ENCODE measurements at regions not wholly inside any gene's neighbourhood (a gene's known extent, or its start where the extent isn't known, plus 50 kb on each side); places are given as distances from the start of the nearest gene placed in this dataset.

DNA sequence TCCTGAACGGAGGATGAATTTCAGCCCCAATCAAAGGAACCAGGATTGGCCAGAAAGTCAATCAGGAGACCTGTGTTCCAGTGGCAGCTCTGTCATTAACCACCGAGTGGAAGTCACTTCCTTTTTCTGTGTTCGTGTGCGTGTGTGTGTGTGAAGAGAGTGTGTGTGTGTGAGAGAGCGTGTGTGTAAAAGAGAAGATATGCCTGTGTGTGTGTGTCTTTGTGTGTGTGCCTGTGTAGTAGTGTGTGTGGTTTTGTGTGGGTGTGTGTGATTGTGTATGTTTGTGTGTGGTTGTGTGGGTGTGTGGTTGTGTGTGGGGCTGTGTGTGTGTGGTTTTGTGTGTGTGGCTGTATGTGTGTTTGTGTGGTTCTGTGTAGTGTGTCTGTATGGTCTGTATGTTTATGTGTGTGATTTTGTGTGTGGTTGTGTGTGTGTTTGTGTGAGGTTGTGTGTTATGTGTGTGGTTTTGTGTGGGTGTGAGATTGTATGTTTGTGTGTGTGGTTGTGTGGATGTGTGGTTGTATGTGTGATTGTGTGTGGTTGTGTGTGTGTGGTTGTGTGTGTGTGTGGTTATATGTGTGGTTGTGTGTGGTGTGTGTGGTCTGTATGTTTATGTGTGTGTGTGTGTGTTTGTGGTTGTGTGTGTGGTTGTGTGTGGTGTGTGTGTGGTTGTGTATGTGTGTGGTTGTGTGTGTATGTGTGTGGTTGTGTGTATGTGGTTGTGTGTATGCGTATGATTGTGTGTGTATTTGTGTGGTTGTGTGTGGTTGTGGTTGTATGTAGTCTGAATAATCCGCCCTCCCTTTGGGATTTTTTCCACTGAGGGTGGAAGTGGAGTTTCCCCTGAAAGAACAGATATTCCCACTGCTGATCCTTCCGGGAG lies 314.4 kb downstream of the SHQ1 start:
- intact Hi-C loops (cut with micrococcal nuclease) = no loop called here
- H3K27me3 ChIP-seq (ENCODE audit: low read depth) = no peaks in the 10 kb centered on the region
- no peaks in the 10 kb centered on the region for H3K36me3 ChIP-seq
- H3K9me3 ChIP-seq (replicated peaks) = peaks cover 3% of the 10 kb centered on the region
- H3K4me3 ChIP-seq = no peak overlapping the region
- H3K4me1 ChIP-seq = no peaks in the 10 kb centered on the region
- TF ChIP-seq, protein P1, sequence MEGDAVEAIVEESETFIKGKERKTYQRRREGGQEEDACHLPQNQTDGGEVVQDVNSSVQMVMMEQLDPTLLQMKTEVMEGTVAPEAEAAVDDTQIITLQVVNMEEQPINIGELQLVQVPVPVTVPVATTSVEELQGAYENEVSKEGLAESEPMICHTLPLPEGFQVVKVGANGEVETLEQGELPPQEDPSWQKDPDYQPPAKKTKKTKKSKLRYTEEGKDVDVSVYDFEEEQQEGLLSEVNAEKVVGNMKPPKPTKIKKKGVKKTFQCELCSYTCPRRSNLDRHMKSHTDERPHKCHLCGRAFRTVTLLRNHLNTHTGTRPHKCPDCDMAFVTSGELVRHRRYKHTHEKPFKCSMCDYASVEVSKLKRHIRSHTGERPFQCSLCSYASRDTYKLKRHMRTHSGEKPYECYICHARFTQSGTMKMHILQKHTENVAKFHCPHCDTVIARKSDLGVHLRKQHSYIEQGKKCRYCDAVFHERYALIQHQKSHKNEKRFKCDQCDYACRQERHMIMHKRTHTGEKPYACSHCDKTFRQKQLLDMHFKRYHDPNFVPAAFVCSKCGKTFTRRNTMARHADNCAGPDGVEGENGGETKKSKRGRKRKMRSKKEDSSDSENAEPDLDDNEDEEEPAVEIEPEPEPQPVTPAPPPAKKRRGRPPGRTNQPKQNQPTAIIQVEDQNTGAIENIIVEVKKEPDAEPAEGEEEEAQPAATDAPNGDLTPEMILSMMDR (IDR thresholded peaks at IDR 0.05; ENCODE audit: borderline replicate concordance) = no peak
- DNase-seq = no peak
- no peak overlapping the region for H3K27ac ChIP-seq (replicated peaks)

DNA sequence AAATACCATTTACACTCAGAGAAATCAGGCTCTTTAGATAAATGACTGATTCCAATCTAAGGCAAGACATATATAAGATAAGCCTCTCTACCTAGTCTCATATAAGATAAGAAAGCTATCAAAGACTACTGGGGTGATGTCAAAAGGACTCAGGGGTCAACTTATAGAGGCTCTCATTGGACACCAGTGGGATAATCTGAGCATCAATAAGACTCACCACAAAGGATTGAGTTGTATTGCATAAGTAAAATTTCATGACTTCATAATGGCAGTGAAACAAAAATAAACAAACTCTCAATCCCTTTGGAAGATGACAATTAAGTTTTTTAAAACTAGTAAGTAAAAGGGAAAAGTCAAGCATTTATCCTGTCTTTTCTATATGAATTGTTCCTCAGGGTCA lies 317.8 kb downstream of the SHQ1 start:
- TF ChIP-seq, protein P1 (IDR thresholded peaks at IDR 0.05; ENCODE audit: borderline replicate concordance) = no peak
- H3K4me3 ChIP-seq = no peak overlapping the region
- intact Hi-C loops (cut with micrococcal nuclease) = no loop called here
- peaks cover 3% of the 10 kb centered on the region for H3K9me3 ChIP-seq (replicated peaks)
- no peak overlapping the region for H3K27ac ChIP-seq (replicated peaks)
- H3K4me1 ChIP-seq = peaks cover 2% of the 10 kb centered on the region
- no peak for DNase-seq
- H3K36me3 ChIP-seq = no peaks in the 10 kb centered on the region
- H3K27me3 ChIP-seq (ENCODE audit: low read depth) = no peaks in the 10 kb centered on the region

DNA sequence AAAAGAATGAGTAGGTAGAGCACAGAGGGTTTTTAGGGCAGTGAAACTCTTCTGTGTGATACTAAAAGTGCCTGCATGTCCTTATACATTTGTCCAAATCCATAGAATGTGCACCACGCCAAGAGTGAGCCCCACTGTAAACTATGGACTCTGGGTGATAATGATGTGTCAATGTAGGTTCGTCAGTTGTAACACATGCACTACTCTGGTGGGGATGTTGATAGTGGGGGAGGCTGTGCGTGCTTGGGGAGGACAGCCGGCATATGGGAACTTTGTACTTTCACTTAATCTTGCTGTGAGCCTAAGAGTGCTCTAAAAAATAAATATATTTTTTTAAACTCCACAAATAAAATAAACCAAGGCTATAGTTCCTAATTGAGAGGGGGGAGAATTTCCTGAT lies 319.2 kb downstream of the SHQ1 start:
- Histone ChIP-seq H3K36me3 (no peaks in the 10 kb centered on the region), H3K27ac (replicated peaks) (no peak overlapping the region), H3K9me3 (replicated peaks) (peaks cover 3% of the 10 kb centered on the region), H3K4me1 (peaks cover 7% of the 10 kb centered on the region), H3K4me3 (no peak overlapping the region), H3K27me3 (ENCODE audit: low read depth) (no peaks in the 10 kb centered on the region)
- TF ChIP-seq, protein P1 (IDR thresholded peaks at IDR 0.05; ENCODE audit: borderline replicate concordance) = no peak
- intact Hi-C loops (cut with micrococcal nuclease) = no loop called here
- DNase-seq = no peak

DNA sequence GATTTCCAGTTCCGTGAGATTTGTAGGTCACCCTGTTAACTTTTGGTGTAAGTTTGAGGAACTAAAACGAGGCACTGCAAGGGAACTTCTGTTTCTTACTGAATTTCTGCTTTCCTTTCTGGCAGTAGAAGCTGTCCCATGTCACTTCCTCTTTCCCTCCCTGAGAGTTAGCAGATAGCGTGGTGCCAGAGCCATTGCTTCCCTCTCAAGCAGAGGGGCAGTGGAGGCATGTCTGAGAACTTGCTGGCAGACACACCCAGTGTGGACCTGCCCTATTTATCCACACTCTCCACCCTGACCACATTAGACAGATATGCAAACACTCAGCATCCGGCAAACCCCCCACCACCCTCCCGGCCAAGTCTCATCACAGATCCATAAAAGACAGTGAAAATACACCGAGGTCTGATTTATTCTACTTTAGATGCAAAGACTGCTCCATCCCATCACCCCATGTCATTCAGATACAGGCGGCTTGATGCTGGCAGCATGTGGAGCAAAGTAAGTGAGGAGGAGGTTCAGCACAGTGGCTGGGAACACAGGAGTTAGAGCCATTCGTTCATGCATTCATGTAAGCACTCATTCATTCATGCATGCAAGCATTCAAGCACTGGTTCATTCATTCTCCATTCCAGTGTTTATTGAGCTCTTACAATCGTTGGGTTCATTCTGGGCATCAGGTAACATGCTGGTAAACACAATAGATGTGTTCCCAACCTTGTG lies 324.7 kb downstream of the SHQ1 start:
- peaks cover 7% of the 10 kb centered on the region for H3K4me1 ChIP-seq
- no peaks in the 10 kb centered on the region for H3K9me3 ChIP-seq (replicated peaks)
- no peak overlapping the region for H3K4me3 ChIP-seq
- peak; percentile 21 for DNase-seq
- intact Hi-C loops (cut with micrococcal nuclease) = no loop called here
- TF ChIP-seq, protein P1 (IDR thresholded peaks at IDR 0.05; ENCODE audit: borderline replicate concordance) = no peak
- no peaks in the 10 kb centered on the region for H3K36me3 ChIP-seq
- H3K27ac ChIP-seq (replicated peaks) = no peak overlapping the region
- H3K27me3 ChIP-seq (ENCODE audit: low read depth) = no peaks in the 10 kb centered on the region

DNA sequence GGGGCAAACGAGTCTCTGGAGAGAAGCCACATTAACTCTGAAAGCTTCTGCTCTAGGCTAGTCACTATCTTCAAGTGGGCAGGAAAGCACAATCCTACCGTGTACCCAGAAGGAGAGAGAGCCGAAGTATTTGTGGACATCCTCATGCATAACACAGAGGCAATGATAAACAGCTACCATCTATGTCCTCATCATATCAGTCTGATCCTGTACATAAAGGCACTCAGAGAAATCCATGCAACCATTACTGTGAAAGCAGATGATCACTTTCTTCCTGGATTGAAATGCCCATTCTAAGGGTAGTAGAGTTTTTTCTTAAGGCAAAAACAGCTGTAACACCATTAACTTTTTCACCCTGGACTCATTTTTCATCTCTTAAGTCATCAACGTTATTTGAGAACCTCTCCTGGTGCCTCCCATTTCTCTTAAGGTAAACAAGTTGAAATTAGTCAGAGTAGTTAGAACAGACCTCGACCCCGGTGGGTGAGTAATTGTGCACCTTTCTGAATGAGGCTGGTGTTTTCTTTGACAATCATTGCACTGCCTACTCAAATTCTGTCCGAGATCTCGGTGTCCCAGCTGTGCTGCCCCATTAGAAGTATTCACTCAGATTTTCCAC lies 327.4 kb downstream of the SHQ1 start:
- intact Hi-C loops (cut with micrococcal nuclease) = no loop called here
- no peak for DNase-seq

More for the DNA sequence above, 327.4 kb downstream of the SHQ1 start:
- Histone ChIP-seq H3K36me3 (no peaks in the 10 kb centered on the region), H3K4me1 (peaks cover 7% of the 10 kb centered on the region), H3K27me3 (ENCODE audit: low read depth) (no peaks in the 10 kb centered on the region), H3K27ac (replicated peaks) (no peak overlapping the region), H3K4me3 (no peak overlapping the region), H3K9me3 (replicated peaks) (no peaks in the 10 kb centered on the region)
- TF ChIP-seq, protein P1 (IDR thresholded peaks at IDR 0.05; ENCODE audit: borderline replicate concordance) = no peak
